CD4-positive, alpha-beta T cell (primary cell): ENCODE measurements at regions not wholly inside any gene's neighbourhood (a gene's known extent, or its start where the extent isn't known, plus 50 kb on each side); places are given as distances from the start of the nearest gene placed in this dataset.

Experiments used
- ATAC-seq: fragments of 200-7000 bp; cut with Tn5 transposase; one replicate; pipeline ENCODE4 v1.10.0; 2022; ENCODE audit warnings: mild to moderate bottlenecking; ENCODE audit not compliant: poor library complexity
- CTCF ChIA-PET: fragments of 350-600 bp; sonication (Branson Sonifier 250); formaldehyde crosslinking; loops from one replicate; lab custom pipeline; 2021; ENCODE audit warnings: antibody characterized with exemption, inconsistent platforms; lab: Charles Lee
- POLR2A ChIA-PET: fragments of 350-600 bp; sonication (Branson Sonifier 250); formaldehyde crosslinking; loops from one replicate; lab custom pipeline; 2021; ENCODE audit warnings: antibody characterized with exemption, inconsistent platforms; lab: Charles Lee
- DNase-seq, 14 experiments: peaks; one replicate each; pipeline ENCODE4 v3.0.0-alpha.2; 2013 to 2020; ENCODE audit warnings: mixed read lengths in 2 of 14
- H3K27ac ChIP-seq, 2 donors: one replicate each; pipeline versions ENCODE4 v1.5.1 to v1.7.0; 2013; ENCODE audit warnings: low read length in 2 of 2, low read depth in 1 of 2, mild to moderate bottlenecking in 1 of 2
- H3K27me3 ChIP-seq, 2 experiments: 1 replicate in 1 of 2; 2 replicates in 1 of 2; pipeline versions ENCODE4 v1.6.1 to v1.7.0; 2013; ENCODE audit warnings: low read length in 2 of 2, control low read depth in 1 of 2, mild to moderate bottlenecking in 1 of 2, moderate library complexity in 1 of 2; ENCODE audit not compliant: insufficient read depth in 2 of 2, control insufficient read depth in 1 of 2
- H3K36me3 ChIP-seq: one replicate; pipeline ENCODE4 v1.6.1; 2013; ENCODE audit warnings: low read length, control low read depth; ENCODE audit not compliant: insufficient read depth
- H3K4me1 ChIP-seq: one replicate; pipeline ENCODE4 v1.6.1; 2013; ENCODE audit warnings: low read length, control low read depth; ENCODE audit not compliant: insufficient read depth
- H3K4me3 ChIP-seq: one replicate; pipeline ENCODE4 v1.5.1; 2013; ENCODE audit warnings: mild to moderate bottlenecking, low read length, moderate library complexity
- H3K9me3 ChIP-seq, 2 experiments: 1 replicate in 1 of 2; 2 replicates in 1 of 2; pipeline versions ENCODE4 v1.6.1 to v1.7.0; 2013; ENCODE audit warnings: low read length in 2 of 2, mild to moderate bottlenecking in 2 of 2, control low read depth in 1 of 2, moderate library complexity in 1 of 2; ENCODE audit not compliant: control insufficient read depth in 1 of 2, insufficient read depth in 1 of 2
- H3K27ac Mint-ChIP-seq: one replicate; pipeline ENCODE4 v1.8.0; 2020; ENCODE audit warnings: mixed read lengths
- H3K27me3 Mint-ChIP-seq: one replicate; pipeline ENCODE4 v1.8.0; 2021; ENCODE audit warnings: mixed read lengths
- H3K36me3 Mint-ChIP-seq: one replicate; pipeline ENCODE4 v1.8.0; 2021; ENCODE audit warnings: low read depth, mixed read lengths
- H3K4me1 Mint-ChIP-seq: one replicate; pipeline ENCODE4 v1.8.0; 2021; ENCODE audit warnings: low read depth, mixed read lengths
- H3K4me3 Mint-ChIP-seq: one replicate; pipeline ENCODE4 v1.8.0; 2020; ENCODE audit warnings: mild to moderate bottlenecking, mixed read lengths
- H3K9me3 Mint-ChIP-seq: one replicate; pipeline ENCODE4 v1.8.0; 2020; ENCODE audit warnings: mixed read lengths
- intact Hi-C, 2 experiments: fragments of 100-400 bp; cut with DNase I in 1 of 2; cut with micrococcal nuclease in 1 of 2; formaldehyde crosslinking; loops; one replicate each; pipeline versions ENCODE4 v1.15.1 to v1.9.0; 2023 to 2025; cut with DNase I, micrococcal nuclease
- TF ChIP-seq, protein P1 (sequence below): fragments of 200-600 bp; IDR thresholded peaks from one replicate; pipeline ENCODE4 v1.8.0; 2022; ENCODE audit warnings: antibody characterized with exemption, mild to moderate bottlenecking

DNA sequence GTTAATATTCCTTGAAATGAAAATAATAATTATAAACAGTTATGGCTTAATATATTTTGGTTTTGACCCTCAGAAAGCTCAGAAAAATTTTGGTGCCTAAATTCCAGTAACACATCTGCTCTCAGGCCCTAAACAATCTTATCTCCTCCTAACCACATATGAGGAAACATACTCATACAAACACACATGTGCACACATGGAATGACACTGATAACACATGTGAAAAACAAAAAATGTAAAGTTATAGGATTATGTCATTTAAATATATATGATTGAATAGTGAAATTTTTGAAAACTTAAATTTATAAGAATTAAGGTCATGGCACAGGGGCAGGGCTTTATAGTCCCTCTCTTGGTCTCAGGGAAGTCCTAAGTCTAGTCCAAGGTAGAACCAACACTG is 127.2 kb upstream of the TRPC7 start:
- no peak overlapping the region for H3K27ac ChIP-seq
- ChIA-PET POLR2A (no interaction called here), CTCF (interaction anchor here (1.1 kb wide), 1 partner anchor 10 kb away, joined by 3 read pairs; no protein-coding TSS in a partner anchor)
- Mint-ChIP-seq H3K27ac (no peak overlapping the region), H3K27me3 (no peaks in the 10 kb centered on the region), H3K9me3 (peaks cover under 1% of the 10 kb centered on the region), H3K4me3 (no peak overlapping the region), H3K36me3 (no peaks in the 10 kb centered on the region), H3K4me1 (no peaks in the 10 kb centered on the region)
- ATAC-seq, result no peak
- no peak overlapping the region for H3K4me3 ChIP-seq
- no peaks in the 10 kb centered on the region for H3K27me3 ChIP-seq
- H3K4me1 ChIP-seq, result no peaks in the 10 kb centered on the region
- TF ChIP-seq, protein P1, sequence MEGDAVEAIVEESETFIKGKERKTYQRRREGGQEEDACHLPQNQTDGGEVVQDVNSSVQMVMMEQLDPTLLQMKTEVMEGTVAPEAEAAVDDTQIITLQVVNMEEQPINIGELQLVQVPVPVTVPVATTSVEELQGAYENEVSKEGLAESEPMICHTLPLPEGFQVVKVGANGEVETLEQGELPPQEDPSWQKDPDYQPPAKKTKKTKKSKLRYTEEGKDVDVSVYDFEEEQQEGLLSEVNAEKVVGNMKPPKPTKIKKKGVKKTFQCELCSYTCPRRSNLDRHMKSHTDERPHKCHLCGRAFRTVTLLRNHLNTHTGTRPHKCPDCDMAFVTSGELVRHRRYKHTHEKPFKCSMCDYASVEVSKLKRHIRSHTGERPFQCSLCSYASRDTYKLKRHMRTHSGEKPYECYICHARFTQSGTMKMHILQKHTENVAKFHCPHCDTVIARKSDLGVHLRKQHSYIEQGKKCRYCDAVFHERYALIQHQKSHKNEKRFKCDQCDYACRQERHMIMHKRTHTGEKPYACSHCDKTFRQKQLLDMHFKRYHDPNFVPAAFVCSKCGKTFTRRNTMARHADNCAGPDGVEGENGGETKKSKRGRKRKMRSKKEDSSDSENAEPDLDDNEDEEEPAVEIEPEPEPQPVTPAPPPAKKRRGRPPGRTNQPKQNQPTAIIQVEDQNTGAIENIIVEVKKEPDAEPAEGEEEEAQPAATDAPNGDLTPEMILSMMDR, result no peak
- no peaks in the 10 kb centered on the region for H3K36me3 ChIP-seq
- no peak for DNase-seq
- no peaks in the 10 kb centered on the region for H3K9me3 ChIP-seq
- intact Hi-C loops, result no loop called here

DNA sequence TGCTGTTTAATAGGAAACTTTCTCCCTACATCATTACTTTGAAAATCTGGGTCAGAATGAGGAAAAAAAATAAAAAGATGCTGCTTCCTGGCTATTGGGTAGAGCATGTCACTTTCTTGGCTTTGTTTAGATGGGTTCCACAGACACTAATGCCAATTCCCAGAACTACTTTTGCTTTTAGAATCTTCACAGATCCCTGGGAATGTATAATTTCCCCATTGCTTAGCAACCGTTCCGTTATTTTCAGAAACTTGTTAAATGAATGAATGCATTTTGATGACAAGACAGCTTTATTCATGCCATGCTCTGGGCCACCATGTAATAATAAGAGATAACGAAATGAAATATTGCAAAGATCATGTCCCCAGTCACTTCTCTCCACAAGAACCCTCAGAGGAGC is 126.5 kb upstream of the TRPC7 start:
- Mint-ChIP-seq H3K4me3 (no peak overlapping the region), H3K4me1 (no peaks in the 10 kb centered on the region), H3K27me3 (no peaks in the 10 kb centered on the region), H3K9me3 (no peaks in the 10 kb centered on the region), H3K36me3 (no peaks in the 10 kb centered on the region), H3K27ac (no peak overlapping the region)
- DNase-seq (no peak), ATAC-seq (no peak)
- Histone ChIP-seq H3K9me3 (no peaks in the 10 kb centered on the region), H3K4me1 (no peaks in the 10 kb centered on the region), H3K27me3 (no peaks in the 10 kb centered on the region), H3K36me3 (no peaks in the 10 kb centered on the region), H3K27ac (no peak overlapping the region), H3K4me3 (no peak overlapping the region)
- CTCF ChIA-PET, result interaction anchor here (1.1 kb wide), 1 partner anchor 10 kb away, joined by 3 read pairs; no protein-coding TSS in a partner anchor
- POLR2A ChIA-PET, result no interaction called here
- intact Hi-C loops, result no loop called here
- TF ChIP-seq, protein P1, result no peak

DNA sequence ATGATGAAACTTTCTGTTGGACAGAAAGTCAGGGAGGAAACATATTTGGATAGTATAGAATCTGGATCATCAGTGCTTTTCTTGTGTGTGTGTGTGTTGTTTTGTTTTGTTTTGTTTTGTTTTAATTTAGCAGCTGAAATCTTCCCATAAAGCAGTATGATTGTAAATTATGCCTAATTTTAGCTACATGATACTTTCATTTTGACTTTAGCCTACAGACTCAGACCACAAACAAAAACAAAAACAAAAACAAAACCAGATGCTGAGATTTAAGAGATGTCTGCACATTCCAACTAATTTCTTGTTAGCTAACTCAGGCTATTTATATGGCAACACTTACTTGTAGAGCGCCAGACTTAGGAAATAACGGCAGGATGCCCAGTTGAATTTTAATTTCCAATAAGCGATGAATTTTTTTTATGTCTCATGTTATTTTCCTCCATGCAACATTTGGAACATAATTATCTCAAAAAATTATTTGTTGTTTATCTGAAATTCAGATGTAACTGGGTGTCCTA is 119.5 kb upstream of the TRPC7 start:
- Histone ChIP-seq H3K27me3 (no peaks in the 10 kb centered on the region), H3K27ac (no peak overlapping the region), H3K4me3 (no peak overlapping the region), H3K9me3 (no peaks in the 10 kb centered on the region), H3K4me1 (no peaks in the 10 kb centered on the region), H3K36me3 (no peaks in the 10 kb centered on the region)
- intact Hi-C loops, result no loop called here
- Mint-ChIP-seq H3K4me3 (no peak overlapping the region), H3K4me1 (no peaks in the 10 kb centered on the region), H3K27me3 (peaks cover 6% of the 10 kb centered on the region), H3K36me3 (no peaks in the 10 kb centered on the region), H3K9me3 (no peaks in the 10 kb centered on the region), H3K27ac (no peak overlapping the region)
- CTCF ChIA-PET, result no interaction called here
- no peak for ATAC-seq
- POLR2A ChIA-PET, result no interaction called here
- no peak for DNase-seq
- TF ChIP-seq, protein P1, result no peak
